ENCODE measurements at regions not wholly inside any gene's neighbourhood (a gene's known extent, or its start where the extent isn't known, plus 50 kb on each side); places are given as distances from the start of the nearest gene placed in this dataset.
"Not testable (repeated sequence)": the region's sequence is repeated elsewhere in the genome, so short reads cannot be mapped to it uniquely, and the experiment has no call there.

GRCh38 chr4:72884225-72884624 is 185.3 kb downstream of the COX18 start:
- TF ChIP-seq POLR2A, CTCF (IDR thresholded peaks at IDR 0.05): not testable (repeated sequence)
